Muscle of arm (tissue), 1 donor: ENCODE measurements at regions not wholly inside any gene's neighbourhood (a gene's known extent, or its start where the extent isn't known, plus 50 kb on each side); places are given as distances from the start of the nearest gene placed in this dataset.

Experiments
- DNase-seq: peaks from one replicate; pipeline ENCODE4 v3.0.0-alpha.2; 2013

- DNase-seq, result no peak
Measured at GRCh38 chr20:22226849-22227700, 357.3 kb downstream of the FOXA2 start.

GRCh38 chr20:22223236-22223635, 361.1 kb downstream of the FOXA2 start:
- DNase-seq, result no peak

DNA sequence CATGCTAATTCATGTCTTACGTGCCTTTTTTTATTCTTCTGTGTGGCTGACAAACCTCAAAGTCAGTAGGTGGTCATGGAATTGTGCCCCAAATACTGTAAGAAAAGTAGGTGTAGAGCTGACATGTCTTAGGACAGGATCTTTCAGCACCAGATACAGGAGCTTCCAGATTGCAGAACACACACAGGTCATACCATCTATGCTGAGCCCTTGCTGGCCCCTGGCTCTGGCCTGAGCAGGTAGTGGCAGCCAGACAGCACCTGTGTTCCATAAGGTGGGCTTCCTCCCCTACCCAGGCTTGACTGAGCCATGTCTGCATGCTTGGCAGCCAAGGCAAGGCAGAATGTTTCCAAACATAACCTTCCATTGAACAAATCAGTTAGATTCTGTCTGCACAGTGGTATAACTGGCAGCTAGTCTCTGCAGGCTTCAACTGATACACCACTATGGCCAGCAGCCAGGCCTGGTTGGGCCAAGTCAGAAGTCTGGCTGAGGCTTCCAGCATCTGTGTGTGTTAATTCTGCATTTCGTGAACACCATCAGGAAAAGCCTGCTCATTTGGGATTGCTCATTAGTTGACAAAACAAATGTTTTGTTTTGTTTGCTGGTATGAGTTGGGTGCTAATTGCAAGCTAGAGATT, 366.5 kb downstream of the FOXA2 start:
- DNase-seq, result peak; percentile 16

DNA sequence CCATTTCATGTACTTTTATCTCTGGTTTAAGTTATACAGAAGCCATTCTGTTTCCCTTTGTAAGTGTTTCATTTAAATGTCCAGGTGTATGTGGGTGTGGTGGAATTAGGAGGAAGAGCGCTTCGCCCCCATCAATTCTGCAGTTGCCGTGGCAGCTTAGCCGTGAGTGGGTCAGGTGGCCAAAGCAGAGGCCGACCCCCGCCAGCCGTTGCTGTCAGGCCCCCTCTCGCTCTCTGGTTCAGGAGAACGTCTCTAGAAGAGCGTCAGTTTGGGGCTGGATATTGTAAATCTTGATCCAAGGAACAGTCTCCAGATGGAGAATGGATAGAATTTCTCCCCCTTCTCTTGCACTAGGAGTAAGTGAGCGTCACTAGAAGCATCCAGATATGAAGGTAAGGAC, 367.4 kb downstream of the FOXA2 start:
- DNase-seq, result no peak

DNA sequence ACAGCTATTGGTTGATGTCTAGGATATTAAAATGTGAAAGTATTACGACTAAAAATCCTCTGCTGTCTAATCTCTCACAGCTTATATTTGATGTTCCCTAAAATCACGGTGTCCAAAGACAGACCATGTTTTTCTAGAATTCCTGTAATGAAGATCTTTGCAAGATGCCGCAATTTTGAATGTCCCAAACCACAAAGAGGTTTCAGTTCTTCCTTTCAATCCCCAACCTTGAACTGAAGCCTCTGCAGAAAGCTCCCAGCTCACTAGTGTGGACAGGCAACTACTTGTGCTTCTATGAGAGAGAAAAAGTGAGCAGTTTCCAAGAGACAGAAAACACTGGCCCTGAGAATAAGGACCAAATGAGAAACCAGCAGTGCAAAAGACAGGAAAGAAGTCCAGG, 370.1 kb downstream of the FOXA2 start:
- no peak for DNase-seq

GRCh38 chr20:22213271-22213670, 371.1 kb downstream of the FOXA2 start:
- DNase-seq, result no peak

DNA sequence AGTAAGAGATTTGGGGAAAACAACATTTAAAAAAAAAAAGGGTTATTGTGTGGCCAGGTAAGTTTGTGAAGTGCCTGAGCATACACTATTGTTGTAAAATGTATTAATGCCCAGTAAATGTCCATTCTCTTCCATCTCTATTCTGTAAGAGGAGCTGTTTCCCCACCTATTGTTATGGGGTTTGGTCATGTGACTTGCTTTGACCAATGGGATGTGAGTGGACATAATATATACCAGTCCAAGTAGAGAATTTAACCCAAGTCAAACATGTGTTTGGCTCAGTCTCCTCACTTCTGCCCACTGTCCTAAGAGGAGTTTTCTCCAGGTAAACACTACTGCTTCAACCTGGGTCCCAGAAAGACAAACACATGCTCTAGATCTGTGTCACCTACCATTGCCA, 377.1 kb downstream of the FOXA2 start:
- DNase-seq, result no peak

DNA sequence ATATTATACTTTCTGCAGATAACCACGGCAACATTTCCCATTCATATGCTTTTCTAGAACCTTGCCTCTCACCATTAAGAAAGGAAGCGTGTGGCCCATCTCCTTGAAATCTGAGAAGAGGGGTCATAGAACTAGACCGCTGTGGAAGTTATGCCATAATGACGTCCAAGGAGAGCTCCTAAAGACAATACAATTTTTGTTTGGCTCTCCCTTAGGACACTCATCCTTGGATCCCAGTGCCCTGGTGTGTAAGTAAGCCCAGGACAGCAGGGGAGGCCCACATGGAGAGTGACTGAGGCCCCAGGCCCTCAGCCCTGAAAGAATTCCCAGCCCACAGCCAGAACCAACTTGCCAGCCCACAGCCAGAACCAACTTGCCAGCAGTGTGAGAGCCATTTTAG, 379.6 kb downstream of the FOXA2 start:
- DNase-seq, result no peak

- no peak for DNase-seq
Measured at GRCh38 chr20:22182148-22182547, 402.2 kb downstream of the FOXA2 start.

- DNase-seq, result no peak
Measured at GRCh38 chr20:22180244-22180643, 404.1 kb downstream of the FOXA2 start.

- peak; percentile 35 for DNase-seq
Measured at GRCh38 chr20:22160101-22160652, 424.2 kb downstream of the FOXA2 start.

- peak; percentile 2 for DNase-seq
Measured at GRCh38 chr20:22159276-22159675, 425.1 kb downstream of the FOXA2 start.

DNA sequence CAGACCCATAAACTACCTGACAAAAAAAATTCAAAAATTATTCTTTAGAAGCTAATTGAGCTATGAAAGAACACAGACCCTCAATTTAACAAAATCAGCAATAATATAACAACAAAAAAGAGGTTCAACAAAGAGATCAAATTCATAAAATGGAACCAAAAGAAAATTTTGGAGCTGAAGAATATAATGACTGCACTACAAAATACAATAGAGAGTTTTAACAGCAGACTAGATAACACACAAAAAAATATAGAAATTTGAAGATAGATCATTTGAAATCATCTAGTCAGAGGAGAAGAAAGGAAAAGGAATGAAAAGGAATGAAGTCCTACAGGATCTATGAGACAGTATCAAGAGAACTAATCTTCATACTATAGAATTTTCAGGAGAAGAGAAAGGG, 422.1 kb downstream of the PAX1 start:
- DNase-seq, result no peak

- DNase-seq, result peak; percentile 52
Measured at GRCh38 chr20:22106308-22106938, 401.0 kb downstream of the PAX1 start.

DNA sequence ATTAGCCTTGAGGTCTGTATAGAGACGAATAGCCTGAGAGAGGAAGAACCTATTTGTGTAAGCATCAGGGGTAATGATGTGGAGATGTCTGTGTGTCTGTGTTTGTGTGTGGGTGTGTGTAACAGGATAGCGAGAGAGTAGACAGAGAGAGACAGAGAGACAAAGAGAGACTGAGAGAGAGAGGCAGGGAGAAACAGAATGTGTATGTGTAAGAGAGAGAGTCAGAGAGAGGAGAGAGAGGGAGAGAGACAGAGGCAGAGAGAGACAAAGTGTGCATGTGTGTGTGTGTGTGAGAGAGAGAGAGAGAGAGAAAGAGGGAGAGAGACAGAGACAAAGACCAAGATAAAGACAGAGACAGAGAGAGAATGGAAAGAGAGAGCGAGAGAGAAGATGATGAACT, 396.1 kb downstream of the PAX1 start:
- no peak for DNase-seq

- DNase-seq, result no peak
Measured at GRCh38 chr20:22100686-22101085, 395.2 kb downstream of the PAX1 start.

- DNase-seq, result no peak
Measured at GRCh38 chr20:22099348-22099747, 393.9 kb downstream of the PAX1 start.

DNA sequence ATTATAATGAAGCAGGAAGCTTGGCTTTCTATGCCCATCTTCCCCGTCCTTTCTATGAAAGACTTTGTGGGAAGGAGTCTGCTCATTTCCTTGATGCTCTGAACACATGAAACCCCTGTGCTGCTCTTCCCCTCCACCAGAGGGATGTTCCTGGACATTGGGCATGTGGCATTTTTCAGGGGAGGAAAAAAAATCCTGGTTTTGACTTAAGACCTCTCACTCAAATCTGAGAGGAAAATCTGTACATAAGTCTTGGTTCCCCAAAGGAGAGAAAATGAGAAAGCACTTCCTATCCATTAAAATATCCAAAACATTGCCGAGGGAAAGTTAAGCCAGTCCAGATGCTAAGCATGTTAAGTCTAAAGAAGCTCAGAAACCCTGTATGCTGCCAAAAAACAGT, 393.0 kb downstream of the PAX1 start:
- DNase-seq, result peak; percentile 5

DNA sequence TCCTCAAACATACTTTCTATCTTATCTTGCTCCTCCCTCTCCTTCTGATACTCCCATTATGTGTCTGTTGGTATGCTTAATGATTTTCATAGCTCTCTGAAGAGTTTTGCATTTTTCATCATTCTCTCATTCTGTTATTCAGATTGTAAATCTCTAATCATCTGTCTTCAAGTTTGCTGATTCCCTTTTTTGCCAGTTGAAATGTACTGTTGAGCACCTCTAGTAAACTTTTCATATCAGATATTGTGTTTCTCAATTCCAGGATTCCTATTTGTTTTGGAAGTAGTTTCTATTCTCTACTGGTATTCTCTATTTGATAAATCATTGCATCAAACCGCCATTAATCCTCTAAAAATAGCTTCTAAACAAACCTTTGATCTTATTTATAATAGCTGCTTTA, 387.7 kb downstream of the PAX1 start:
- DNase-seq, result no peak

- no peak for DNase-seq
Measured at GRCh38 chr20:22088882-22089281, 383.4 kb downstream of the PAX1 start.

DNA sequence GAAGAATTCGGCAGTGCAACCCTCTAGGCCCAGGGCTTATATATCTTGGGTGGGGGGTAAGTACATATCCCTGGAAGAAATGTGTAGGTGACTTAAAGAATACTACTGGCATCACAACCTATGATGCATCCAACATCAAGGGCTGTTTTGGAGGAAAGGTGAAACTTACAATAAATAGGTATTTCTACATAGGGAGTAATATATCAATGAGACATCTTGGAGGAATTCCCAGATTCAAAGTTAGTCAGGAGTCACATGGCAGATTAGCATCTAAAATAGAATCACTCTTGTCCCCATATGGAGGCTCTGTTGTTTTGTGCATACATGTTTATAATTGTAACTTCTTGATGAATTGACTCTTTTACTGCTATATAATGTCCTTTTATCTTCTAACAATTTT, 375.5 kb downstream of the PAX1 start:
- no peak for DNase-seq

- no peak for DNase-seq
Measured at GRCh38 chr20:22074635-22075034, 369.2 kb downstream of the PAX1 start.

DNA sequence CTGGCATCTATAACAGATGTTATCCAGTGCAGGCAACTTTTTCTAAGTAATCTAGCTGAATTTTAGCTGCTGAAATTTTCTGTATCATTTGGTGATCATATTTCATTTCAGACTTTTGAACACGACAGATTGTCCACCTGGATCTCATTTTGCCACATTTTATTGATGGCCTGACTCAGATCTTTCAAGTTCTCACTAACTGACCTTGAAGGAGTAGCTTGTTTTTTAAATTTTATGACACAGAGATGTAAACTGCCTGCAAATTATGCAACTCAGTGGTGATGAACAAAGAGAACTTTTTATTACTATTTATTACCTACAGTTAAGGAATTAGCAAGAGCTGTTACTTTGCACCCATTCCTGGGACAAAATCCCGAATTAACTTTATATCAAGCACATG, 366.4 kb downstream of the PAX1 start:
- no peak for DNase-seq
